ENCODE measurements at regions not wholly inside any gene's neighbourhood (a gene's known extent, or its start where the extent isn't known, plus 50 kb on each side); places are given as distances from the start of the nearest gene placed in this dataset.

DNA sequence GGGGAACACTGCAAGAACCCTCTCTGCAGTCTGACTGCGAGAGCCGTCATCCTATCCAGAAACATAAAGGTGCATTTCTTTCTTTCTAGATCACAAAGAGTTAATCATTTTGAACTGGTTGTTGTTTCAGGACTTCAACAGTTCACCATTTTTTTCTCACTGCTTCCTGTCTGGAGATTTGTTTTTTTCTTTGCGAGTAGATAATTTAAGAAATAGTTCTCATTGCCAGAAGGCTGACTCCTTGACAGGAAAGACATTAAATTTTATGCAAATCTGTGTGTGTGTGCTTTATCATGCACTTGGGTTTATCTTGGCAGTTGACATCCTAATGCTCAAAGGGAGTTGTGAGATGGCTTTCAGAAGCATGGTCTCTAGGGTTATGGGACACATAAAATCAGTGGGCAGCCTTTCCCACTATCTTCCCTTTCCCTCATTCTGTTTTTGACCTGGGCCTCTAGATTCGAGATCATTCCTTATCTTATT, 123.5 kb upstream of the TBL1XR1 start:
- no peak for TF ChIP-seq KDM1A (CRISPR knock-in tag; IDR thresholded peaks at IDR 0.05)
- no peak for TF ChIP-seq ZNF724P (CRISPR knock-in tag; IDR thresholded peaks at IDR 0.05; ENCODE audit: borderline replicate concordance)
- TF ChIP-seq, protein P1, sequence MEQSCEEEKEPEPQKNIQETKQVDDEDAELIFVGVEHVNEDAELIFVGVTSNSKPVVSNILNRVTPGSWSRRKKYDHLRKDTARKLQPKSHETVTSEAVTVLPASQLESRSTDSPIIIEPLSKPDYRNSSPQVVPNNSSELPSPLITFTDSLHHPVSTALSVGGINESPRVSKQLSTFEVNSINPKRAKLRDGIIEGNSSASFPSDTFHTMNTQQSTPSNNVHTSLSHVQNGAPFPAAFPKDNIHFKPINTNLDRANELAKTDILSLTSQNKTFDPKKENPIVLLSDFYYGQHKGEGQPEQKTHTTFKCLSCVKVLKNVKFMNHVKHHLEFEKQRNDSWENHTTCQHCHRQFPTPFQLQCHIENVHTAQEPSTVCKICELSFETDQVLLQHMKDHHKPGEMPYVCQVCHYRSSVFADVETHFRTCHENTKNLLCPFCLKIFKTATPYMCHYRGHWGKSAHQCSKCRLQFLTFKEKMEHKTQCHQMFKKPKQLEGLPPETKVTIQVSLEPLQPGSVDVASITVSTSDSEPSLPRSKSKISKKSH (CRISPR knock-in tag; IDR thresholded peaks at IDR 0.05; ENCODE audit: borderline replicate concordance): no peak
- TF ChIP-seq HNRNPH1 (optimal IDR thresholded peaks at IDR 0.05; ENCODE audit: low read depth, low read length): no peak
- TF ChIP-seq, protein P2, sequence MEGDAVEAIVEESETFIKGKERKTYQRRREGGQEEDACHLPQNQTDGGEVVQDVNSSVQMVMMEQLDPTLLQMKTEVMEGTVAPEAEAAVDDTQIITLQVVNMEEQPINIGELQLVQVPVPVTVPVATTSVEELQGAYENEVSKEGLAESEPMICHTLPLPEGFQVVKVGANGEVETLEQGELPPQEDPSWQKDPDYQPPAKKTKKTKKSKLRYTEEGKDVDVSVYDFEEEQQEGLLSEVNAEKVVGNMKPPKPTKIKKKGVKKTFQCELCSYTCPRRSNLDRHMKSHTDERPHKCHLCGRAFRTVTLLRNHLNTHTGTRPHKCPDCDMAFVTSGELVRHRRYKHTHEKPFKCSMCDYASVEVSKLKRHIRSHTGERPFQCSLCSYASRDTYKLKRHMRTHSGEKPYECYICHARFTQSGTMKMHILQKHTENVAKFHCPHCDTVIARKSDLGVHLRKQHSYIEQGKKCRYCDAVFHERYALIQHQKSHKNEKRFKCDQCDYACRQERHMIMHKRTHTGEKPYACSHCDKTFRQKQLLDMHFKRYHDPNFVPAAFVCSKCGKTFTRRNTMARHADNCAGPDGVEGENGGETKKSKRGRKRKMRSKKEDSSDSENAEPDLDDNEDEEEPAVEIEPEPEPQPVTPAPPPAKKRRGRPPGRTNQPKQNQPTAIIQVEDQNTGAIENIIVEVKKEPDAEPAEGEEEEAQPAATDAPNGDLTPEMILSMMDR (CRISPR knock-in tag; IDR thresholded peaks at IDR 0.05): no peak
- TF ChIP-seq SIN3A (IDR thresholded peaks at IDR 0.05; ENCODE audit: borderline replicate concordance, low read depth, low read length): no peak
- TF ChIP-seq, protein P3, sequence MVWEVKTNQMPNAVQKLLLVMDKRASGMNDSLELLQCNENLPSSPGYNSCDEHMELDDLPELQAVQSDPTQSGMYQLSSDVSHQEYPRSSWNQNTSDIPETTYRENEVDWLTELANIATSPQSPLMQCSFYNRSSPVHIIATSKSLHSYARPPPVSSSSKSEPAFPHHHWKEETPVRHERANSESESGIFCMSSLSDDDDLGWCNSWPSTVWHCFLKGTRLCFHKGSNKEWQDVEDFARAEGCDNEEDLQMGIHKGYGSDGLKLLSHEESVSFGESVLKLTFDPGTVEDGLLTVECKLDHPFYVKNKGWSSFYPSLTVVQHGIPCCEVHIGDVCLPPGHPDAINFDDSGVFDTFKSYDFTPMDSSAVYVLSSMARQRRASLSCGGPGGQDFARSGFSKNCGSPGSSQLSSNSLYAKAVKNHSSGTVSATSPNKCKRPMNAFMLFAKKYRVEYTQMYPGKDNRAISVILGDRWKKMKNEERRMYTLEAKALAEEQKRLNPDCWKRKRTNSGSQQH (CRISPR knock-in tag; IDR thresholded peaks at IDR 0.05; ENCODE audit: low read depth): no peak
- TF ChIP-seq ZBTB7A (CRISPR knock-in tag; IDR thresholded peaks at IDR 0.05): no peak
